Choroid plexus epithelial cell (primary cell): ENCODE measurements at regions not wholly inside any gene's neighbourhood (a gene's known extent, or its start where the extent isn't known, plus 50 kb on each side); places are given as distances from the start of the nearest gene placed in this dataset.

ENCODE experiments used
- DNase-seq: peaks from one replicate; pipeline ENCODE4 v3.0.0-alpha.2; 2010; ENCODE audit warnings: low read depth
- H3K4me3 ChIP-seq: 2 replicates; pipeline ENCODE4 v1.5.1; 2011; ENCODE audit warnings: low read depth, mild to moderate bottlenecking, control low read depth, low read length, moderate library complexity
- TF ChIP-seq, protein P1 (sequence below): conservative IDR thresholded peaks from 2 replicates; pipeline ENCODE4 v1.5.1; 2011; ENCODE audit warnings: low read depth, mild to moderate bottlenecking, control low read depth, inconsistent platforms, low read length, moderate library complexity

GRCh38 chr11:109236696-109237095, 185.3 kb upstream of the C11orf87 start:
- no peak for DNase-seq
- no peak overlapping the region for H3K4me3 ChIP-seq
- TF ChIP-seq, protein P1, sequence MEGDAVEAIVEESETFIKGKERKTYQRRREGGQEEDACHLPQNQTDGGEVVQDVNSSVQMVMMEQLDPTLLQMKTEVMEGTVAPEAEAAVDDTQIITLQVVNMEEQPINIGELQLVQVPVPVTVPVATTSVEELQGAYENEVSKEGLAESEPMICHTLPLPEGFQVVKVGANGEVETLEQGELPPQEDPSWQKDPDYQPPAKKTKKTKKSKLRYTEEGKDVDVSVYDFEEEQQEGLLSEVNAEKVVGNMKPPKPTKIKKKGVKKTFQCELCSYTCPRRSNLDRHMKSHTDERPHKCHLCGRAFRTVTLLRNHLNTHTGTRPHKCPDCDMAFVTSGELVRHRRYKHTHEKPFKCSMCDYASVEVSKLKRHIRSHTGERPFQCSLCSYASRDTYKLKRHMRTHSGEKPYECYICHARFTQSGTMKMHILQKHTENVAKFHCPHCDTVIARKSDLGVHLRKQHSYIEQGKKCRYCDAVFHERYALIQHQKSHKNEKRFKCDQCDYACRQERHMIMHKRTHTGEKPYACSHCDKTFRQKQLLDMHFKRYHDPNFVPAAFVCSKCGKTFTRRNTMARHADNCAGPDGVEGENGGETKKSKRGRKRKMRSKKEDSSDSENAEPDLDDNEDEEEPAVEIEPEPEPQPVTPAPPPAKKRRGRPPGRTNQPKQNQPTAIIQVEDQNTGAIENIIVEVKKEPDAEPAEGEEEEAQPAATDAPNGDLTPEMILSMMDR, result no peak

GRCh38 chr11:109237636-109238035, 184.4 kb upstream of the C11orf87 start:
- DNase-seq, result peak; percentile 16
- TF ChIP-seq, protein P1, result no peak
- no peak overlapping the region for H3K4me3 ChIP-seq

DNA sequence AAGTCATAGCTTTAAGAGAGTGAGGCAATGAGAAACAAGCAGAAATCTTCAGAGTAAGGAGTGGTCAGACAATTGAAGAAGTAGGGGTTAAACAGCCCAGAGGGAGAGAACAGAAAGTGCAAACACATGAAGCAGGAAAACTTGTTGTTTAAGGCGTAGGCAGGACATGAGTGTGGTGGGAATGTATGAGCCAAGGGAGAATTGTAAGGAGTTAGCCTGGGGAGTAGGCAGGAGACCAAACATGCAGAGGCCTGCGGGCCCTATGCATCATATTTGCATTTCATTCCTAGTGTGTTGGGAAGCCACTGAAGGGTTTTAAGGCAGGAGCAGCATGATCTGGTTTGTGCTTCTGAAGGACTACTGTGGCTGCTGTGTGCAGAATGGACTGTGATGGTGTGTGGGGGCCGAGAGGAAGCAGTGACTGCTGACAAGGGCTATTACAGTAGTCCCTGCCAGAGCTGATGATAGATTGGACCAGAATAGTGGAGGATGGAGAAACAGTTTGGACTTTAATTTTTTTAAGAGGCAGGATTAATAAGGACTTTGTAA, 179.9 kb upstream of the C11orf87 start:
- TF ChIP-seq, protein P1, result no peak
- no peak for DNase-seq

GRCh38 chr11:109247071-109247470, 174.9 kb upstream of the C11orf87 start:
- H3K4me3 ChIP-seq, result no peak overlapping the region
- DNase-seq, result peak; percentile 10
- TF ChIP-seq, protein P1, result no peak

More for the DNA sequence above, 179.9 kb upstream of the C11orf87 start:
- H3K4me3 ChIP-seq, result no peak overlapping the region

DNA sequence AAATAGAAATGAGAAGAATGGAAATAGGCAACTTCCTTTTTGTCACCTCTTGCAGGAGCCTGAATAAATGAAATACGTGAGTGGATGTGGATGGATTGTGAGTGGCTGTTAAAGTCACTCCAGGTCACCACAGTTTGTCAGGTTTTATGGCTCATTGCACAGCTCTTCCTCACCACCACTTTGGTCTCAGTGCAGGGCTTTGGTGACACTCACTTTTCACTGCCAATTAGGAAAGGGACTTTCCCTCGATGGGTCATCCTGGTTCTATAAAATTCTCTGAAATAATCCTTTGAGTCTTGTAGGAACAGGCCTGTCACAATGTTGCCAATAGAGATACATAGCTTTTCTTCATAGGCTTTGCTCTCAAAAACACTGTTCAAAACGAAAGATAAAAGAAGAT, 172.4 kb upstream of the C11orf87 start:
- TF ChIP-seq, protein P1, result no peak
- H3K4me3 ChIP-seq, result no peak overlapping the region
- no peak for DNase-seq

DNA sequence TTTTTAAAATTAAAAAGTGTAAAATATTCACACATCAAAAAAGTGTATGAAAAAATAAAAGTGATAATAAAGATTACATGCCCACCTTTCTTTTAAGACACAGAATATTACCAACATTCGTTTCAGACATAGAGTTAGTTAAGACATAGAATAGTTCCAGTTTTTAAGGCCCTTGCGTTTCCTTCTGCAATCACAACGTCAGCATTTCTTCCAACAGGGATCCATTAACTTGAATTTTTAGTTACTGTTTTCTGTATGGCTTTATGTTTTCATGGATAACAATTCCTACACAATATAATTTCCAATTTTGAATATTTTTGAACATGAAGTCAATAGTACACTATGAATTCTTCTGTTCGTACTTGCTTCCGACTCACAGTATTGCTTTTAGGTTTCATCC, 170.8 kb upstream of the C11orf87 start:
- TF ChIP-seq, protein P1, result no peak
- no peak overlapping the region for H3K4me3 ChIP-seq
- no peak for DNase-seq

- DNase-seq, result no peak
- no peak overlapping the region for H3K4me3 ChIP-seq
- TF ChIP-seq, protein P1, result no peak
These were observed 157.9 kb upstream of the C11orf87 start for GRCh38 chr11:109264128-109264527.
